HG02973 (cell line): ENCODE measurements at regions not wholly inside any gene's neighbourhood (a gene's known extent, or its start where the extent isn't known, plus 50 kb on each side); places are given as distances from the start of the nearest gene placed in this dataset.
"Not testable (repeated sequence)": the region's sequence is repeated elsewhere in the genome, so short reads cannot be mapped to it uniquely, and the experiment has no call there.

ENCODE experiments used
- ATAC-seq: cut with Tn5 transposase; IDR thresholded peaks from one replicate; pipeline ENCODE4 v1.9.1; 2021; ENCODE audit warnings: moderate library complexity; ENCODE audit not compliant: unreplicated experiment

GRCh38 chr16:31718998-31719397 is 154.6 kb upstream of the ZNF267 start:
- no peak for ATAC-seq

- ATAC-seq: no peak
Measured at GRCh38 chr16:31727553-31727952, 146.1 kb upstream of the ZNF267 start.

- no peak for ATAC-seq
Measured at GRCh38 chr16:31734265-31734664, 139.3 kb upstream of the ZNF267 start.

GRCh38 chr16:31745098-31745497 is 128.5 kb upstream of the ZNF267 start:
- ATAC-seq: not testable (repeated sequence)

- ATAC-seq: no peak
Measured at GRCh38 chr16:31745900-31746299, 127.7 kb upstream of the ZNF267 start.

GRCh38 chr16:31754998-31755615 is 118.5 kb upstream of the ZNF267 start:
- ATAC-seq: no peak

GRCh38 chr16:31764103-31764502 is 109.5 kb upstream of the ZNF267 start:
- ATAC-seq: no peak

- ATAC-seq: no peak
Measured at GRCh38 chr16:31767267-31767666, 106.3 kb upstream of the ZNF267 start.

GRCh38 chr16:31780342-31780741 is 93.3 kb upstream of the ZNF267 start:
- no peak for ATAC-seq

GRCh38 chr16:31785126-31785525 is 88.5 kb upstream of the ZNF267 start:
- ATAC-seq: no peak

- ATAC-seq: no peak
Measured at GRCh38 chr16:31807086-31807485, 66.5 kb upstream of the ZNF267 start.

GRCh38 chr16:31810863-31811262 is 62.7 kb upstream of the ZNF267 start:
- no peak for ATAC-seq

- ATAC-seq: not testable (repeated sequence)
Measured at GRCh38 chr16:31816141-31816540, 57.5 kb upstream of the ZNF267 start.

- no peak for ATAC-seq
Measured at GRCh38 chr16:31819386-31819785, 54.2 kb upstream of the ZNF267 start.

GRCh38 chr16:31819948-31820347 is 53.7 kb upstream of the ZNF267 start:
- ATAC-seq: no peak
